Osteoblast (primary cell): ENCODE measurements at regions not wholly inside any gene's neighbourhood (a gene's known extent, or its start where the extent isn't known, plus 50 kb on each side); places are given as distances from the start of the nearest gene placed in this dataset.

Experiments used
- DNase-seq: peaks from one replicate; pipeline ENCODE4 v3.0.0; 2011; ENCODE audit warnings: low spot score, mixed read lengths; ENCODE audit not compliant: insufficient read length; ENCODE audit errors: missing footprints
- H2AFZ ChIP-seq: 2 replicates; pipeline ENCODE4 v1.6.0; 2011; ENCODE audit warnings: mild to moderate bottlenecking, low read length
- H3K27ac ChIP-seq: 2 replicates; pipeline ENCODE4 v1.5.1; 2011; ENCODE audit warnings: mild to moderate bottlenecking, low read depth, low read length, moderate library complexity
- H3K27me3 ChIP-seq: 2 replicates; pipeline ENCODE4 v1.6.0; 2012; ENCODE audit warnings: mild to moderate bottlenecking, control low read depth, inconsistent platforms, low read length, moderate library complexity; ENCODE audit not compliant: insufficient read depth
- H3K36me3 ChIP-seq: 2 replicates; pipeline ENCODE4 v1.5.1; 2011; ENCODE audit warnings: mild to moderate bottlenecking, low read length, control low read depth, moderate library complexity; ENCODE audit not compliant: insufficient read depth
- H3K4me1 ChIP-seq: 2 replicates; pipeline ENCODE4 v1.5.1; 2011; ENCODE audit warnings: mild to moderate bottlenecking, low read length, control low read depth, moderate library complexity; ENCODE audit not compliant: insufficient read depth
- H3K4me2 ChIP-seq: 2 replicates; pipeline ENCODE4 v1.6.0; 2011; ENCODE audit warnings: mild to moderate bottlenecking, low read length; ENCODE audit not compliant: insufficient read depth
- H3K4me3 ChIP-seq: fragments of 200-600 bp; sonication (generic); 3 replicates; pipeline ENCODE4 v1.5.1; 2012; ENCODE audit warnings: mild to moderate bottlenecking, low read length, inconsistent platforms; ENCODE audit not compliant: insufficient read depth
- H3K79me2 ChIP-seq: 2 replicates; pipeline ENCODE4 v1.6.0; 2012; ENCODE audit warnings: mild to moderate bottlenecking, low read length, control low read depth, inconsistent platforms; ENCODE audit not compliant: insufficient read depth
- H3K9me3 ChIP-seq: 2 replicates; pipeline ENCODE4 v1.5.1; 2011; ENCODE audit warnings: low read depth, low read length, control low read depth
- H4K20me1 ChIP-seq: 2 replicates; pipeline ENCODE4 v1.6.0; 2012; ENCODE audit warnings: mild to moderate bottlenecking, low read length, control low read depth; ENCODE audit not compliant: insufficient read depth
- CTCF ChIP-seq: IDR thresholded peaks from 2 replicates; pipeline ENCODE4 v1.5.1; 2011; ENCODE audit warnings: mild to moderate bottlenecking, low read depth, low read length, moderate library complexity; ENCODE audit errors: extremely low read depth

DNA sequence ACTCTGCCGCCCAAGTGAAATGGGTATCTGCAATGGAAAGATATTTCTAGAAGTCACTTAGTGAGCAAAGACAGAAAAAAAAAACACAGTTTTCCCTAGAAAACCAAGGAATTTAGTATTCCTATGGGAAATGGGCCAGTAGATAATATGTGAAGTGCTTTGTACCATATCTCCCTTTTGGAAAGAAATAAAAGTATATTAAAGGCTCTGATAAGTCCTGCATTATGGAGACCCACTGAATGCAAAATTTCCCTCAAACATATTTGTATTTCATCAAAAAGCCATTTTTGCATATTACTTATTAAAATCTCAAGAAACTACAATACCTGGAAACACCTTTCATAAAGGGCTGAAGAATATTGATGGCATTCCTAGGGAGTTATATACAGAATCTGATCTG is 51.6 kb upstream of the DYNLRB2 start:
- Histone ChIP-seq H3K27me3 (no peaks in the 10 kb centered on the region), H3K4me3 (no peak overlapping the region), H2AFZ (no peak overlapping the region), H3K36me3 (no peaks in the 10 kb centered on the region), H3K4me1 (no peaks in the 10 kb centered on the region), H4K20me1 (no peaks in the 10 kb centered on the region), H3K79me2 (no peaks in the 10 kb centered on the region), H3K4me2 (no peak overlapping the region), H3K27ac (no peak overlapping the region), H3K9me3 (no peaks in the 10 kb centered on the region)
- no peak for TF ChIP-seq CTCF
- DNase-seq, result no peak

DNA sequence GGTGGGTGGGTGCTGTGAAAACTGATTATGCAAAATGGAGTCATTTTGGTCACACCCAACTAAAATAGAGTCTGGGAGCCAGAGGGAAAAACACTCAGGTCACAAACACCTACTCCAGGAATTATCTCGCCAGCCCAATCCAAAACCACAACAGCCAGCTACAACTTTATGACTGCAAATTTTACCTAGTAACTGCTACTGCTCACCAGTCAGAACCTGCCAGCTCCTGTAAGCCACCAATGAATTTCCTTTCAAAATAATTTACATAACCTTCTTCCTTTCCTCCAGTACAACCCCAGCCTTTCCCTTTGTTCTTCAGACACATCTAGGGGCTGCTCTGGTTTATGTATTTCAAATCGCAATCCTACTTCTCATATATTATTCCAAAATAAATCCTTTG is 52.6 kb upstream of the DYNLRB2 start:
- H3K4me3 ChIP-seq, result no peak overlapping the region
- no peaks in the 10 kb centered on the region for H4K20me1 ChIP-seq
- H3K9me3 ChIP-seq, result no peaks in the 10 kb centered on the region
- no peak overlapping the region for H3K4me2 ChIP-seq
- no peak for DNase-seq
- no peak overlapping the region for H3K27ac ChIP-seq
- no peaks in the 10 kb centered on the region for H3K79me2 ChIP-seq
- H3K4me1 ChIP-seq, result no peaks in the 10 kb centered on the region
- H3K36me3 ChIP-seq, result no peaks in the 10 kb centered on the region
- no peak for TF ChIP-seq CTCF
- no peaks in the 10 kb centered on the region for H3K27me3 ChIP-seq
- no peak overlapping the region for H2AFZ ChIP-seq

DNA sequence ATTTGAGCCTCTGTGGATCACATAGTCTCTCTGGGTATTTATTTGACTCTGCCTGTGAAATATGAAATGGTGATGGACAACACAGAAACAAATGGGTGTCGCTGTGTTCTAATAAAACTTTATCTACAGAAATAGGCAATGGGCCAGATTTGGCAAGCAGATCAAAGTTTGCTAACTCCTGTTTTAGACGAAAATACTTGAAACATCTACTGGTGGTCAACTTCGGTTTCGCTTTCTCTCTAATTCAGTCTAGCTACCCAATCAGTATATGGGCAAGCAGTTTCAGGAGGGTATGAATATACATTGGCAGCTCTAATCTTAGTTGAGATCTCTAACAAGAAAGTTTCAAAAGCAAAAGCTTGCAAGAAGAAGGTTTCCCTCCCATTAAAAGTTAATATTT is 60.1 kb upstream of the DYNLRB2 start:
- Histone ChIP-seq H3K27me3 (no peaks in the 10 kb centered on the region), H3K27ac (no peak overlapping the region), H3K9me3 (no peaks in the 10 kb centered on the region), H3K4me1 (no peaks in the 10 kb centered on the region), H3K79me2 (no peaks in the 10 kb centered on the region), H3K36me3 (no peaks in the 10 kb centered on the region), H4K20me1 (no peaks in the 10 kb centered on the region), H2AFZ (no peak overlapping the region), H3K4me2 (no peak overlapping the region), H3K4me3 (no peak overlapping the region)
- no peak for TF ChIP-seq CTCF
- no peak for DNase-seq

GRCh38 chr16:80477838-80478237 is 63.0 kb upstream of the DYNLRB2 start:
- no peak for DNase-seq
- Histone ChIP-seq H3K79me2 (no peaks in the 10 kb centered on the region), H3K4me3 (no peak overlapping the region), H3K36me3 (no peaks in the 10 kb centered on the region), H3K4me2 (no peak overlapping the region), H3K27ac (no peak overlapping the region), H3K27me3 (no peaks in the 10 kb centered on the region), H4K20me1 (no peaks in the 10 kb centered on the region), H3K9me3 (no peaks in the 10 kb centered on the region), H2AFZ (no peak overlapping the region), H3K4me1 (no peaks in the 10 kb centered on the region)
- no peak for TF ChIP-seq CTCF
